HEK293 (cell line): ENCODE measurements at regions not wholly inside any gene's neighbourhood (a gene's known extent, or its start where the extent isn't known, plus 50 kb on each side); places are given as distances from the start of the nearest gene placed in this dataset.

Source experiments
- CTCF ChIA-PET: fragments of 350-600 bp; formaldehyde crosslinking; extraction: SDS; loops from one replicate; lab custom pipeline; 2021; ENCODE audit warnings: antibody characterized with exemption; lab: Yijun Ruan, JAX
- POLR2A ChIA-PET: fragments of 300-600 bp; formaldehyde crosslinking; extraction: SDS; loops from one replicate; lab custom pipeline; 2020; ENCODE audit warnings: antibody characterized with exemption, inconsistent platforms; lab: Yijun Ruan, JAX
- H3K27ac ChIP-seq: fragments of 200-500 bp; sonication (Bioruptor generic); 2 replicates; pipeline ENCODE4 v1.5.1; 2014; ENCODE audit warnings: low read depth, low read length, control low read depth, inconsistent platforms; ENCODE audit errors: extremely low read depth
- H3K36me3 ChIP-seq, 2 experiments: fragments of 200-500 bp in 1 of 2; sonication (Bioruptor generic) in 1 of 2; 1 replicate in 1 of 2; 2 replicates in 1 of 2; pipeline ENCODE4 v1.5.1; 2014 to 2017; ENCODE audit warnings: inconsistent platforms in 2 of 2, low read length in 2 of 2; ENCODE audit not compliant: control insufficient read depth in 2 of 2, insufficient read depth in 1 of 2
- H3K4me1 ChIP-seq: fragments of 200-500 bp; sonication (Bioruptor generic); 2 replicates; pipeline ENCODE4 v1.5.1; 2014; ENCODE audit warnings: mild to moderate bottlenecking, low read length, inconsistent platforms; ENCODE audit not compliant: control insufficient read depth, insufficient read depth
- H3K4me3 ChIP-seq: 2 replicates; pipeline ENCODE4 v1.5.1; 2011; ENCODE audit warnings: low read depth, mild to moderate bottlenecking, control low read depth, low read length, moderate library complexity
- H3K9me3 ChIP-seq: fragments of 200-500 bp; sonication (Bioruptor generic); 2 replicates; pipeline ENCODE4 v1.5.1; 2014; ENCODE audit warnings: low read depth, low read length, inconsistent platforms; ENCODE audit not compliant: control insufficient read depth, insufficient read depth
- ATF2 ChIP-seq: fragments of 450-650 bp; formaldehyde crosslinking; IDR thresholded peaks from 2 replicates; pipeline ENCODE4 v1.5.1; 2016; ENCODE audit warnings: missing biosample characterization, missing genetic modification characterization, low read depth
- OSR2 ChIP-seq: fragments of 450-650 bp; formaldehyde crosslinking; IDR thresholded peaks from 2 replicates; pipeline ENCODE4 v1.5.1; 2016; ENCODE audit warnings: missing biosample characterization, missing genetic modification characterization
- SP7 ChIP-seq: fragments of 450-650 bp; formaldehyde crosslinking; IDR thresholded peaks from 2 replicates; pipeline ENCODE4 v1.5.1; 2016; ENCODE audit warnings: missing biosample characterization, missing genetic modification characterization
- YY1 ChIP-seq: fragments of 450-650 bp; formaldehyde crosslinking; IDR thresholded peaks from 2 replicates; pipeline ENCODE4 v1.5.1; 2018; ENCODE audit warnings: missing biosample characterization, missing genetic modification characterization
- YY2 ChIP-seq: fragments of 450-650 bp; formaldehyde crosslinking; IDR thresholded peaks from 2 replicates; pipeline ENCODE4 v1.5.1; 2016; ENCODE audit warnings: missing biosample characterization, missing genetic modification characterization
- ZBTB8A ChIP-seq: fragments of 450-650 bp; formaldehyde crosslinking; IDR thresholded peaks from 2 replicates; pipeline ENCODE4 v1.5.1; 2016; ENCODE audit warnings: missing biosample characterization, missing genetic modification characterization
- ZIC2 ChIP-seq: fragments of 450-650 bp; formaldehyde crosslinking; IDR thresholded peaks from 2 replicates; pipeline ENCODE4 v1.5.1; 2016; ENCODE audit warnings: missing biosample characterization, missing genetic modification characterization
- ZNF121 ChIP-seq: fragments of 450-650 bp; formaldehyde crosslinking; IDR thresholded peaks from 2 replicates; pipeline ENCODE4 v1.5.1; 2016; ENCODE audit warnings: missing biosample characterization, missing genetic modification characterization
- ZNF148 ChIP-seq: fragments of 450-650 bp; formaldehyde crosslinking; IDR thresholded peaks from 2 replicates; pipeline ENCODE4 v1.5.0; 2017; ENCODE audit warnings: missing biosample characterization, missing genetic modification characterization, borderline replicate concordance
- ZNF311 ChIP-seq: fragments of 450-650 bp; formaldehyde crosslinking; IDR thresholded peaks from 2 replicates; pipeline ENCODE4 v1.5.1; 2017; ENCODE audit warnings: missing biosample characterization, missing genetic modification characterization, borderline replicate concordance
- ZNF416 ChIP-seq: fragments of 450-650 bp; formaldehyde crosslinking; IDR thresholded peaks from 2 replicates; pipeline ENCODE4 v1.5.1; 2016; ENCODE audit warnings: missing biosample characterization, missing genetic modification characterization
- ZNF433 ChIP-seq: fragments of 450-650 bp; formaldehyde crosslinking; IDR thresholded peaks from 2 replicates; pipeline ENCODE4 v1.5.1; 2016; ENCODE audit warnings: missing biosample characterization, missing genetic modification characterization, low read depth
- ZNF558 ChIP-seq: fragments of 450-650 bp; formaldehyde crosslinking; IDR thresholded peaks from 2 replicates; pipeline ENCODE4 v1.5.1; 2016; ENCODE audit warnings: missing biosample characterization, missing genetic modification characterization
- ZNF600 ChIP-seq: fragments of 450-650 bp; formaldehyde crosslinking; IDR thresholded peaks from 2 replicates; pipeline ENCODE4 v1.5.1; 2016; ENCODE audit warnings: missing biosample characterization, missing genetic modification characterization
- ZNF621 ChIP-seq: fragments of 450-650 bp; formaldehyde crosslinking; IDR thresholded peaks from 2 replicates; pipeline ENCODE4 v1.5.1; 2017; ENCODE audit warnings: missing biosample characterization, missing genetic modification characterization
- ZNF692 ChIP-seq: fragments of 450-650 bp; formaldehyde crosslinking; IDR thresholded peaks from 2 replicates; pipeline ENCODE4 v1.5.1; 2016; ENCODE audit warnings: missing biosample characterization, missing genetic modification characterization
- TF ChIP-seq, protein P1 (sequence below): fragments of 450-650 bp; formaldehyde crosslinking; IDR thresholded peaks from 2 replicates; pipeline ENCODE4; 2016; ENCODE audit warnings: missing biosample characterization, missing genetic modification characterization
- TF ChIP-seq, protein P2 (sequence below): fragments of 450-650 bp; formaldehyde crosslinking; IDR thresholded peaks from 2 replicates; pipeline ENCODE4 v1.5.1; 2016; ENCODE audit warnings: missing biosample characterization, missing genetic modification characterization
- TF ChIP-seq, protein P3 (sequence below): fragments of 450-650 bp; formaldehyde crosslinking; IDR thresholded peaks from 2 replicates; pipeline ENCODE4 v1.5.1; 2016; ENCODE audit warnings: missing biosample characterization, missing genetic modification characterization
- TF ChIP-seq, protein P4 (sequence below): sonication (generic); formaldehyde crosslinking; IDR thresholded peaks from 2 replicates; pipeline ENCODE4 v1.8.1; 2022; ENCODE audit warnings: mild to moderate bottlenecking, moderate library complexity, missing genetic modification reagents

GRCh38 chr3:14256046-14256445 is 77.4 kb downstream of the LSM3 start:
- H3K9me3 ChIP-seq, result no peaks in the 10 kb centered on the region
- H3K4me1 ChIP-seq, result no peaks in the 10 kb centered on the region
- H3K36me3 ChIP-seq, result no peaks in the 10 kb centered on the region
- H3K27ac ChIP-seq, result no peak overlapping the region
- H3K4me3 ChIP-seq, result no peak overlapping the region
- POLR2A ChIA-PET, result interaction anchor here (0.5 kb wide), 1 partner anchor 123 kb away, joined by 4 read pairs; no protein-coding TSS in a partner anchor
- TF ChIP-seq, protein P1, sequence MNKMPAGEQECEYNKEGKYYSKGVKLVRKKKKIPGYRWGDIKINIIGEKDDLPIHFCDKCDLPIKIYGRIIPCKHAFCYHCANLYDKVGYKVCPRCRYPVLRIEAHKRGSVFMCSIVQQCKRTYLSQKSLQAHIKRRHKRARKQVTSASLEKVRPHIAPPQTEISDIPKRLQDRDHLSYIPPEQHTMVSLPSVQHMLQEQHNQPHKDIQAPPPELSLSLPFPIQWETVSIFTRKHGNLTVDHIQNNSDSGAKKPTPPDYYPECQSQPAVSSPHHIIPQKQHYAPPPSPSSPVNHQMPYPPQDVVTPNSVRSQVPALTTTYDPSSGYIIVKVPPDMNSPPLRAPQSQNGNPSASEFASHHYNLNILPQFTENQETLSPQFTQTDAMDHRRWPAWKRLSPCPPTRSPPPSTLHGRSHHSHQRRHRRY (tag by site-specific recombination), result no peak
- no peak for TF ChIP-seq ZNF121
- no peak for TF ChIP-seq ZNF692 (tag by site-specific recombination)
- TF ChIP-seq ZNF416 (tag by site-specific recombination), result no peak
- no peak for TF ChIP-seq ZBTB8A (tag by site-specific recombination)
- TF ChIP-seq SP7 (tag by site-specific recombination), result no peak
- no peak for TF ChIP-seq ATF2 (tag by site-specific recombination)
- TF ChIP-seq OSR2 (tag by site-specific recombination), result no peak
- no peak for TF ChIP-seq ZNF558
- TF ChIP-seq YY1 (tag by site-specific recombination), result no peak
- TF ChIP-seq, protein P2, sequence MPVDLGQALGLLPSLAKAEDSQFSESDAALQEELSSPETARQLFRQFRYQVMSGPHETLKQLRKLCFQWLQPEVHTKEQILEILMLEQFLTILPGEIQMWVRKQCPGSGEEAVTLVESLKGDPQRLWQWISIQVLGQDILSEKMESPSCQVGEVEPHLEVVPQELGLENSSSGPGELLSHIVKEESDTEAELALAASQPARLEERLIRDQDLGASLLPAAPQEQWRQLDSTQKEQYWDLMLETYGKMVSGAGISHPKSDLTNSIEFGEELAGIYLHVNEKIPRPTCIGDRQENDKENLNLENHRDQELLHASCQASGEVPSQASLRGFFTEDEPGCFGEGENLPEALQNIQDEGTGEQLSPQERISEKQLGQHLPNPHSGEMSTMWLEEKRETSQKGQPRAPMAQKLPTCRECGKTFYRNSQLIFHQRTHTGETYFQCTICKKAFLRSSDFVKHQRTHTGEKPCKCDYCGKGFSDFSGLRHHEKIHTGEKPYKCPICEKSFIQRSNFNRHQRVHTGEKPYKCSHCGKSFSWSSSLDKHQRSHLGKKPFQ (tag by site-specific recombination), result no peak
- TF ChIP-seq, protein P3, sequence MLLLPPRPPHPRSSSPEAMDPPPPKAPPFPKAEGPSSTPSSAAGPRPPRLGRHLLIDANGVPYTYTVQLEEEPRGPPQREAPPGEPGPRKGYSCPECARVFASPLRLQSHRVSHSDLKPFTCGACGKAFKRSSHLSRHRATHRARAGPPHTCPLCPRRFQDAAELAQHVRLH (tag by site-specific recombination), result no peak
- TF ChIP-seq, protein P4, sequence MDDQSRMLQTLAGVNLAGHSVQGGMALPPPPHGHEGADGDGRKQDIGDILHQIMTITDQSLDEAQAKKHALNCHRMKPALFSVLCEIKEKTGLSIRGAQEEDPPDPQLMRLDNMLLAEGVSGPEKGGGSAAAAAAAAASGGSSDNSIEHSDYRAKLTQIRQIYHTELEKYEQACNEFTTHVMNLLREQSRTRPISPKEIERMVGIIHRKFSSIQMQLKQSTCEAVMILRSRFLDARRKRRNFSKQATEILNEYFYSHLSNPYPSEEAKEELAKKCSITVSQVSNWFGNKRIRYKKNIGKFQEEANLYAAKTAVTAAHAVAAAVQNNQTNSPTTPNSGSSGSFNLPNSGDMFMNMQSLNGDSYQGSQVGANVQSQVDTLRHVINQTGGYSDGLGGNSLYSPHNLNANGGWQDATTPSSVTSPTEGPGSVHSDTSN, result no peak
- TF ChIP-seq, all 188 proteins: peak for 0
- CTCF ChIA-PET, result interaction anchor here (1.2 to 7.7 kb wide), 4 partner anchors 52 to 359 kb away, joined by 3 to 163 read pairs (median 4); no protein-coding TSS in a partner anchor

DNA sequence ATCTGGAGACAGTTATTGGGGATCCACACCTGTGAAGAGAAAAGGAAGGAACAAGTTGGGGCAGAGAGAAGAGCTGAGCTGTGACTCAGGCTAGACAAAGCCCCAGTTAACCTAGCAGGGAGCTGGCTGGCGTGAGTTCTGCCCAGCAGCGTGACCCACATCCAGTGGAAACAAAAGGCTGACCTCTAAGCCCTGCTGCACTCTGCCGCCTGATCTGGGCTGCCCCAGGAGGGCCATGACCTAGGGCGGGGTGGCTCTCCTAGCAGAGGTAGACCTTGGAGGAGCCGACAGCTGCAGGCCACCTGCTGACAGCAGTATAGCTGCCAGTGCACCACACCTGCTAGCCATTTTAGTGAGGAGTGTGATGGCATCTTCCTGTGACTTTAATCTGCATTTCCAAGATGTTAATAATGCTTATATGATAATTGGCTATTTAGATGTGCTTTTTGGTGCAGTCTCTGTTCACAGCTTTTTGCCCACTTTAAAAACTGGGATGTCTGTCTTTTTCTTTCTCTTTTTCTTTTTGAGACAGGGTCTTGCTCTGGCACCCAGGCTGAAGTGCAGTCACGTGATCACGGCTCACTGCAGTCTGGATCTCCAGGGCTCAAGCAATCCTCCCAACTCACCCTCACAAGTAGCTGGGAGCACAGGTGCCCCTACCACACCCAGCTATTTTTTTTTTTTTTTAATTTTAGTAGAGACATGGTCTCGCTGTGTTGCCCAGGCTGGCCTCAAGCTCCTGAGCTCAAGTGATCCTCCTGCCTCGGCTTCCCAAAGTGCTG is 78.1 kb downstream of the LSM3 start:
- H3K4me3 ChIP-seq, result no peak overlapping the region
- POLR2A ChIA-PET, result interaction anchor here (0.5 kb wide), 1 partner anchor 123 kb away, joined by 4 read pairs; no protein-coding TSS in a partner anchor
- H3K9me3 ChIP-seq, result no peaks in the 10 kb centered on the region
- TF ChIP-seq ZNF621 (tag by site-specific recombination) (no peak), ZNF311 (tag by site-specific recombination) (no peak), YY2 (tag by site-specific recombination) (no peak), ZIC2 (peak; percentile 82), ZNF433 (tag by site-specific recombination) (no peak), ZNF148 (tag by site-specific recombination) (no peak), ZNF600 (tag by site-specific recombination) (0 out of 2 replicates have a peak, but pooled peaks have one; percentile 22)
- TF ChIP-seq, protein P1 (tag by site-specific recombination), result no peak
- no peaks in the 10 kb centered on the region for H3K36me3 ChIP-seq
- H3K4me1 ChIP-seq, result no peaks in the 10 kb centered on the region
- H3K27ac ChIP-seq, result no peak overlapping the region
- CTCF ChIA-PET, result interaction anchor here (0.5 to 7.7 kb wide), 8 partner anchors 52 to 360 kb away, joined by 3 to 163 read pairs (median 4); partner anchors contain the start of genes LSM3 and XPC
